ENCODE measurements at regions not wholly inside any gene's neighbourhood (a gene's known extent, or its start where the extent isn't known, plus 50 kb on each side); places are given as distances from the start of the nearest gene placed in this dataset.

DNA sequence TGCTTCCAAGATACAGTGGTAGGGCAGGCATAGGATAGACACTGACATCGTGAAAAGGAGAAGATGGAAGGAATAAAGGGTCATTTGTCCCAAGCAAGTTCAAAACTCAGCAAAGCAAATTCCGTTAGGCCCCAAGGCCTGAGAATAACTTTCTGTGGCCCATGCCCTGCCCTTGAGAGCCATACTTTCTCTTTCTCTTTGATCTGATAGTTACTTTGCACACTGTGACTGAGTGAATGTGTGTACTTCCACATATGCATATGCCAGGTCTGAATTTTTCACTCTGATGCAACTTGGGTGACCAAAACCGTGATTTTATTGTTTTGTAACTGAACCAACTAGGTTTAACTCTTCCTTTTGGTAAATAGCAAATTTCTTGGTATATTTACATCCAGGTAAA, 371.5 kb downstream of the RAB38 start:
- TF ChIP-seq, protein P1, sequence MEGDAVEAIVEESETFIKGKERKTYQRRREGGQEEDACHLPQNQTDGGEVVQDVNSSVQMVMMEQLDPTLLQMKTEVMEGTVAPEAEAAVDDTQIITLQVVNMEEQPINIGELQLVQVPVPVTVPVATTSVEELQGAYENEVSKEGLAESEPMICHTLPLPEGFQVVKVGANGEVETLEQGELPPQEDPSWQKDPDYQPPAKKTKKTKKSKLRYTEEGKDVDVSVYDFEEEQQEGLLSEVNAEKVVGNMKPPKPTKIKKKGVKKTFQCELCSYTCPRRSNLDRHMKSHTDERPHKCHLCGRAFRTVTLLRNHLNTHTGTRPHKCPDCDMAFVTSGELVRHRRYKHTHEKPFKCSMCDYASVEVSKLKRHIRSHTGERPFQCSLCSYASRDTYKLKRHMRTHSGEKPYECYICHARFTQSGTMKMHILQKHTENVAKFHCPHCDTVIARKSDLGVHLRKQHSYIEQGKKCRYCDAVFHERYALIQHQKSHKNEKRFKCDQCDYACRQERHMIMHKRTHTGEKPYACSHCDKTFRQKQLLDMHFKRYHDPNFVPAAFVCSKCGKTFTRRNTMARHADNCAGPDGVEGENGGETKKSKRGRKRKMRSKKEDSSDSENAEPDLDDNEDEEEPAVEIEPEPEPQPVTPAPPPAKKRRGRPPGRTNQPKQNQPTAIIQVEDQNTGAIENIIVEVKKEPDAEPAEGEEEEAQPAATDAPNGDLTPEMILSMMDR (IDR thresholded peaks at IDR 0.05; ENCODE audit: low read depth, low read length, poor library complexity, severe bottlenecking): no peak
- no peak for TF ChIP-seq EZH2phosphoT487 (IDR thresholded peaks at IDR 0.05; ENCODE audit: borderline replicate concordance, low read length)
